ENCODE measurements at regions not wholly inside any gene's neighbourhood (a gene's known extent, or its start where the extent isn't known, plus 50 kb on each side); places are given as distances from the start of the nearest gene placed in this dataset.

- DNase-seq (ENCODE audit: low read depth): no peak
- TF ChIP-seq CTCF (conservative IDR thresholded peaks at IDR 0.05; ENCODE audit: low read depth, low read length): no peak
- H3K4me3 ChIP-seq (ENCODE audit: low read depth, low read length): no peak overlapping the region
Measured at GRCh38 chr16:22687031-22687530, 126.9 kb upstream of the HS3ST2 start.

GRCh38 chr16:22688463-22688862, 125.5 kb upstream of the HS3ST2 start:
- DNase-seq (ENCODE audit: low read depth): no peak
- H3K4me3 ChIP-seq (ENCODE audit: low read depth, low read length): no peak overlapping the region
- no peak for TF ChIP-seq CTCF (conservative IDR thresholded peaks at IDR 0.05; ENCODE audit: low read depth, low read length)

- no peak for TF ChIP-seq CTCF (conservative IDR thresholded peaks at IDR 0.05; ENCODE audit: low read depth, low read length)
- no peak overlapping the region for H3K4me3 ChIP-seq (ENCODE audit: low read depth, low read length)
- no peak for DNase-seq (ENCODE audit: low read depth)
Measured at GRCh38 chr16:22688930-22689329, 125.0 kb upstream of the HS3ST2 start.

GRCh38 chr16:22691335-22691734, 122.6 kb upstream of the HS3ST2 start:
- no peak overlapping the region for H3K4me3 ChIP-seq (ENCODE audit: low read depth, low read length)
- DNase-seq (ENCODE audit: low read depth): no peak
- TF ChIP-seq CTCF (conservative IDR thresholded peaks at IDR 0.05; ENCODE audit: low read depth, low read length): no peak

GRCh38 chr16:22692034-22692433, 121.9 kb upstream of the HS3ST2 start:
- peak; percentile 27 for DNase-seq (ENCODE audit: low read depth)
- TF ChIP-seq CTCF (conservative IDR thresholded peaks at IDR 0.05; ENCODE audit: low read depth, low read length): no peak
- H3K4me3 ChIP-seq (ENCODE audit: low read depth, low read length): no peak overlapping the region

GRCh38 chr16:22692916-22693637, 120.9 kb upstream of the HS3ST2 start:
- H3K4me3 ChIP-seq (ENCODE audit: low read depth, low read length): no peak overlapping the region
- TF ChIP-seq CTCF (conservative IDR thresholded peaks at IDR 0.05; ENCODE audit: low read depth, low read length): no peak
- no peak for DNase-seq (ENCODE audit: low read depth)
